ENCODE measurements at regions not wholly inside any gene's neighbourhood (a gene's known extent, or its start where the extent isn't known, plus 50 kb on each side); places are given as distances from the start of the nearest gene placed in this dataset.

- no peak for DNase-seq (ENCODE audit: low spot score)
Observed at GRCh38 chr4:185862340-185862739, 50.3 kb upstream of the SORBS2 start.

GRCh38 chr4:185863946-185864345 lies 52.0 kb upstream of the SORBS2 start:
- DNase-seq (ENCODE audit: low spot score): no peak

GRCh38 chr4:185865901-185866328 lies 53.9 kb upstream of the SORBS2 start:
- DNase-seq (ENCODE audit: low spot score): no peak

- DNase-seq (ENCODE audit: low spot score): no peak
Observed at GRCh38 chr4:185867770-185868169, 55.8 kb upstream of the SORBS2 start.

GRCh38 chr4:185868983-185869382 lies 57.0 kb upstream of the SORBS2 start:
- DNase-seq (ENCODE audit: low spot score): no peak

GRCh38 chr4:185869427-185869826 lies 57.4 kb upstream of the SORBS2 start:
- no peak for DNase-seq (ENCODE audit: low spot score)

- DNase-seq (ENCODE audit: low spot score): no peak
Observed at GRCh38 chr4:185870366-185870765, 58.4 kb upstream of the SORBS2 start.

GRCh38 chr4:185872747-185873380 lies 60.9 kb upstream of the SORBS2 start:
- DNase-seq (ENCODE audit: low spot score): no peak

GRCh38 chr4:185874516-185875230 lies 62.7 kb upstream of the SORBS2 start:
- no peak for DNase-seq (ENCODE audit: low spot score)

GRCh38 chr4:185875316-185875907 lies 63.4 kb upstream of the SORBS2 start:
- DNase-seq (ENCODE audit: low spot score): no peak

- no peak for DNase-seq (ENCODE audit: low spot score)
Observed at GRCh38 chr4:185878633-185879032, 66.6 kb upstream of the SORBS2 start.

GRCh38 chr4:185879666-185880312 lies 67.8 kb upstream of the SORBS2 start:
- DNase-seq (ENCODE audit: low spot score): no peak

GRCh38 chr4:185880571-185880970 lies 68.6 kb upstream of the SORBS2 start:
- no peak for DNase-seq (ENCODE audit: low spot score)

GRCh38 chr4:185881430-185881829 lies 69.4 kb upstream of the SORBS2 start:
- no peak for DNase-seq (ENCODE audit: low spot score)

GRCh38 chr4:185883591-185883990 lies 71.6 kb upstream of the SORBS2 start:
- no peak for DNase-seq (ENCODE audit: low spot score)

GRCh38 chr4:185885075-185885474 lies 73.1 kb upstream of the SORBS2 start:
- DNase-seq (ENCODE audit: low spot score): no peak

- DNase-seq (ENCODE audit: low spot score): no peak
Observed at GRCh38 chr4:185885604-185886003, 73.6 kb upstream of the SORBS2 start.

GRCh38 chr4:185886832-185887524 lies 75.0 kb upstream of the SORBS2 start:
- no peak for DNase-seq (ENCODE audit: low spot score)

- no peak for DNase-seq (ENCODE audit: low spot score)
Observed at GRCh38 chr4:185888676-185889075, 76.7 kb upstream of the SORBS2 start.

- DNase-seq (ENCODE audit: low spot score): no peak
Observed at GRCh38 chr4:185889585-185889984, 77.6 kb upstream of the SORBS2 start.

GRCh38 chr4:185890196-185890595 lies 78.2 kb upstream of the SORBS2 start:
- DNase-seq (ENCODE audit: low spot score): no peak

- DNase-seq (ENCODE audit: low spot score): no peak
Observed at GRCh38 chr4:185892165-185892564, 80.2 kb upstream of the SORBS2 start.

Data from AG08396 (cell line).